IgD-negative memory B cell (primary cell): ENCODE measurements at regions not wholly inside any gene's neighbourhood (a gene's known extent, or its start where the extent isn't known, plus 50 kb on each side); places are given as distances from the start of the nearest gene placed in this dataset.
"Not testable (repeated sequence)": the region's sequence is repeated elsewhere in the genome, so short reads cannot be mapped to it uniquely, and the experiment has no call there.

Experiments used
- H3K27ac Mint-ChIP-seq, 3 donors: one replicate each; pipeline ENCODE4 v1.8.0; 2020 to 2022; ENCODE audit warnings: mild to moderate bottlenecking in 3 of 3, mixed read lengths in 3 of 3, moderate library complexity in 1 of 3
- H3K27me3 Mint-ChIP-seq: one replicate; pipeline ENCODE4 v1.8.0; 2021; ENCODE audit warnings: mixed read lengths
- H3K36me3 Mint-ChIP-seq: one replicate; pipeline ENCODE4 v1.8.0; 2020; ENCODE audit warnings: mild to moderate bottlenecking, mixed read lengths
- H3K4me1 Mint-ChIP-seq, 3 donors: one replicate each; pipeline ENCODE4 v1.8.0; 2020 to 2022; ENCODE audit warnings: mixed read lengths in 3 of 3, mild to moderate bottlenecking in 1 of 3
- H3K4me3 Mint-ChIP-seq, 4 donors: one replicate each; pipeline ENCODE4 v1.8.0; 2020 to 2022; ENCODE audit warnings: mild to moderate bottlenecking in 4 of 4, mixed read lengths in 4 of 4, moderate library complexity in 3 of 4
- H3K9me3 Mint-ChIP-seq, 3 donors: one replicate each; pipeline ENCODE4 v1.8.0; 2020 to 2021; ENCODE audit warnings: mixed read lengths in 3 of 3, mild to moderate bottlenecking in 1 of 3

DNA sequence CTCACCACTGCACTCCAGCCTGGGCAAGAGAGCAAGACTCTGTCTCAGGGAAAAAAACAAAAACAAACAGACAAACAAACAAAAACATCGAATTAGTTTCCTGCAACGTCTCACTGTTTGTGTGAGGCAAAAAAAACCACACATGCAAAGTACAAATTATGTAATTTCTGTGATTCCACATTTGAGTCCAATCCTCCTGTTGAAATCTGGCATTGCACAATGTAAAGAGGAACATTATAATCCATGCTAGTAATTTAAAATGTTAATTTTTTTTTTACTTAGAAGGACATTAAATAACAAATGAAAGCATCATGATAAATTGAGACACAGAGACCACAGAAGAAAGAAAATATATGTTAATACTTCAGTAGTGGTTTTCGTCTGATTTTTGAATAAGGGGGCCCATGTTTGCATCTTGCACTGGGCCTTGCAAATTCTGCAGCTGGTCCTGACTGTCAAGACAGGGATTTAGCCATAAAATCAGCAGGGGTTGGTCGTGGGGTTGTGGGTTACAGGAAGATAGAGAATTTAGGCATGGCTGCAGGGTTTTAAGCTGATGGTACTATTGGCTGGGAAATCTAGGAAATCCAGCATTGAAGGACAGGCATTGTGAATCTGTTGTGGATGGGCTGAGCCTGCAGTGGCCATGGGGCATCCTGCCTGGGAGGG lies 102.6 kb upstream of the ALDH3B2 start:
- H3K36me3 Mint-ChIP-seq: no peaks in the 10 kb centered on the region
- H3K9me3 Mint-ChIP-seq: no peaks in the 10 kb centered on the region
- peaks cover 0 to 2% (median 0%) of the 10 kb centered on the region in 3 donors for H3K4me1 Mint-ChIP-seq
- peaks cover 26% of the 10 kb centered on the region for H3K27me3 Mint-ChIP-seq
- no peak overlapping the region for H3K4me3 Mint-ChIP-seq
- H3K27ac Mint-ChIP-seq: no peak overlapping the region

DNA sequence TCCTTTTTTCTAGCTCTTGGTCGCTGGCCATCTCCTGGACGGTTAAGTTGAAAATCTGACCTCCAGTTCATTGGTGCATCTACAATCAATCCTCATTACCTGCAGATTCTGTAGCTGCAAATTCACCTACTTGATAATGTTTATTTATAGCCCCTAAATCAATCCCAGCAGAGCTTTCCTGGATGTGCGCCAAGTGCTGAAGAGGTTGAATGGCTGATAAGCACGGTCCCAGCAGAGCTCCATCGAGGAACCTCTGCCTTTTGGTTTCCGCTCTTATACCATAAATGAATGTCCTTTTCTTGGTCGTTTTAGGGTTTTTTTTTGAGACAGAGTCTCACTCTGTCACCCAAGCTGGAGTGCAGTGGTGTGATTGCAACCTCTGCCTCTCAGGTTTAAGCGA lies 99.8 kb upstream of the ALDH3B2 start:
- H3K36me3 Mint-ChIP-seq, H3K4me1 Mint-ChIP-seq, H3K27ac Mint-ChIP-seq, H3K4me3 Mint-ChIP-seq, H3K9me3 Mint-ChIP-seq: not testable (repeated sequence)
- peaks cover 21% of the 10 kb centered on the region for H3K27me3 Mint-ChIP-seq

DNA sequence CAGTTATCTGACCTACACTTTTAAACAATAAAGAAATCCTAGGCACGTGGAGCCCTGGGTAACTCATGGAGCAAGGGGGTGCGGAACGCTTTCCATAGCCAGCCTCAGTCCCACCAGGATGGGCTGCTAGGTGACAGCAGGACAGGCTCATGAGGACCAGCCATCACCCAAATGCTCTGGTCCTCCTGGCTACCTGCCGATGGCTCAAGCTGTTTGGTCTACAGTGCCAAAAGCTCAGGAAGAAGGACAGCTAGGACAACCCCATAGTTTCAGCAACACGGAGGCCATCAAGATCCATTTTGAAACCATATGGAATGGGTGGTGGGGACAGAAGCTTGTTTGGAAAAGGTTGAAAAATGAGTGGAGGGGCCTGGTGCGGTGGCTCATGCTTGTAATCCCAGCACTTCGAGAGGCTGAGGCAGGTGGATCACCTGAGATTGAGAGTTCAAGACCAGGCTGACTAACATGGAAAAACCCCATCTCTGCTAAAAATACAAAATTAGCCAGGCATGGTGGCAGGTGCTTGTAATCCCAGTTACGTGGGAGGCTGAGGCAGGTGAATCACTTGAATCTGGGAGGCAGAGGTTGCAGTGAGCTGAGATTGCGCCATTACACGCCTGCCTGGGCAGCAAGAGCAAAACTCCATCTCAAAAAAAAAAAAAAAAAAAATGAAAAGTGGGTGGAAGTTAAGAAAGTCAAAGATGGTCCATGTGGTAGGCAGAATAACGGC lies 93.7 kb upstream of the ALDH3B2 start:
- not testable (repeated sequence) for H3K36me3 Mint-ChIP-seq, H3K4me3 Mint-ChIP-seq, H3K9me3 Mint-ChIP-seq, H3K4me1 Mint-ChIP-seq
- H3K27ac Mint-ChIP-seq: peak overlapping the region in 1 of 3 donors; percentile 41
- peaks cover 16% of the 10 kb centered on the region for H3K27me3 Mint-ChIP-seq

DNA sequence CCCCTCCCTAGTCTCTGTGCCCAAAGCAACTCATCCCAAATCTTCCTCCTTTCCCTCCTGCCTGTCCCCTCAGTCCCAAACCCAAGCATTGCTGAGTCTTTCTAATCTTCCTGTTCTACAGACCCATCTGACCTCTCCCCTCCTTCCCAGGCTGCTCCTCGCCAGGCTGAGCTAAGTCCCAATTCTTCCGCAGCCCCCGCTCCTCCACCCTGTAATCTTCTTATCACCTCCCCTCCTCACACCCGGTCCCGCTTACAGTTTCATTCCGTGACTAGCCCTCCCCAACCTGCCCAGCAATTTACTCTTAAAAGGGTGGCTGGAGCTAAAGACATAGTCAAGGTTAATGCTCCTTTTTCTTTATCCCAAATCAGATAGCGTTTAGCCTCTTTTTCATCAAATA lies 86.8 kb upstream of the ALDH3B2 start:
- not testable (repeated sequence) for H3K36me3 Mint-ChIP-seq, H3K27ac Mint-ChIP-seq, H3K9me3 Mint-ChIP-seq, H3K4me3 Mint-ChIP-seq, H3K4me1 Mint-ChIP-seq
- peaks cover 26% of the 10 kb centered on the region for H3K27me3 Mint-ChIP-seq

DNA sequence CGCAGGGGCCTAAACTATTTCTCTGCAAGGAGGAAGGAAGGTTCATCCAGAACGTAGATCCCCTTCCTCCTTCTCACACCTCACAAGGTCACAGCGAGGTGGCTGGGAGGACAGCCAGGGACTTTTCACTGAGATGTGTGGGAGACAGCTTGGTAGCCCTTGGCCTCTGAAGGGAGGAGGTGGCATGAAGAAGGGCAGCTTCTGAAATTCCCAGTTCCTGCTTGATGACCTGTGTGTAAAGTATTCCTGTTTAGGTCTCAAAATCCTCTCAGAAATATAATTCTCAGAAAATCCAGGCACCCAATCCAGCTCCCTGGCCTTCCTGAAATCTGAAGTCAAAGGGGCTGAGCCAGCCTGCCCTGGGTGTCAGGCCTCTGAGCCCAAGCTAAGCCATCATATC lies 84.9 kb upstream of the ALDH3B2 start:
- not testable (repeated sequence) for H3K4me3 Mint-ChIP-seq, H3K4me1 Mint-ChIP-seq, H3K27ac Mint-ChIP-seq, H3K9me3 Mint-ChIP-seq, H3K36me3 Mint-ChIP-seq
- peaks cover 15% of the 10 kb centered on the region for H3K27me3 Mint-ChIP-seq

DNA sequence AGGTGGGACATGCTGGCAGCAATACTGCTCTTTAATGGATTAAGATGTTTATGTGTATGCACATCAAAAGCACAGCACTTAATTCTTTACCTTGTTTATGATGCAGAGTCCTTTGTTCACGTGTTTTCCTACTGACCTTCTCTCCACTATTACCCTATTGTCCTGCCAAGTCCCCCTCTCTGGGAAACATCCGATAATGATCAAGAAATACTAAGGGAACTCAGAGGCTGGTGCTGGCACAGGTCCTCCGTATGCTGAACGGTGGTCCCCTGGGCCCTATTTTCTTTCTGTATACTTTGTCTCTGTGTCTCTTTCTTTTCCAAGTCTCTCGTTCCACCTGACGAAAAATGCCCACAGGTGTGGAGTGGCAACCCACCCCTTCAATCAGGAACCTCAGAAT lies 84.0 kb upstream of the ALDH3B2 start:
- not testable (repeated sequence) for H3K4me3 Mint-ChIP-seq, H3K9me3 Mint-ChIP-seq, H3K36me3 Mint-ChIP-seq, H3K27ac Mint-ChIP-seq, H3K4me1 Mint-ChIP-seq
- peaks cover 15% of the 10 kb centered on the region for H3K27me3 Mint-ChIP-seq

DNA sequence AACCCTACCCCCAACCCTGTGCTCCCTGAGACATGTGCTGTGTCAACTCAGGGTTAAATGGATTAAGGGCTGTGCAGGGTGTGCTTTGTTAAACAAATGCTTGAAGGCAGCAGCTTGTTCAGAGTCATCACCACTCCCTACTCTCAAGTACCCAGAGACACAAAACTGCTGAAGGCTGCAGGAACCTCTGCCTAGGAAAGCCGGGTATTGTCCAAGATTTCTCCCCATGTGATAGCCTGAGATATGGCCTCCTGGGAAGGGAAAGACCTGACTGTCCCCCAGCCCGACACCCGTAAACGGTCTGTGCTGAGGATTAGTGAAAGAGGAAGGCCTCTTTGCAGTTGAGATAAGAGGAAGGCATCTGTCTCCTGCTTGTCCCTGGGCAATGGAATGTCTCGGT lies 83.6 kb upstream of the ALDH3B2 start:
- H3K9me3 Mint-ChIP-seq, H3K27ac Mint-ChIP-seq, H3K4me1 Mint-ChIP-seq, H3K4me3 Mint-ChIP-seq, H3K36me3 Mint-ChIP-seq: not testable (repeated sequence)
- H3K27me3 Mint-ChIP-seq: peaks cover 15% of the 10 kb centered on the region

DNA sequence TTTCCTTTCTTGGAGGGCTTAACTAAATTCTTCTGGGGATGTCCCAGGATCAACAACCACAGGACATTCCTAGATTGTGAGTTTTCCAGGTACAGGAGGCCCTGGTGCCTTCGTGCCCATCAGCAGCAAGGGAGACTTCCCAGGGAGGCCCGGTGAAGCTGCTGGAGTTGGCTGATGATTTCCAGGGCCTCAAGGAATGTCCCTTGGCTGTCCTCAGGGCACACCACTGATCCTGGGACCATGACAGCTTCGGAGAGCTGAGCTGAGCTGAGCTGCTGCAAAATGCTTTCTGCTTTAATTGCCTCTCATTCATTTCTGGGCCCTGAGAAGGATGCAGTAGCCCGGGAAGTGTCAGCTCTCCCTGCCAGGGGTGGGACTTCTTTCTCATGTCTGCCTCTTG lies 79.4 kb upstream of the ALDH3B2 start:
- not testable (repeated sequence) for H3K27ac Mint-ChIP-seq, H3K36me3 Mint-ChIP-seq, H3K4me1 Mint-ChIP-seq, H3K4me3 Mint-ChIP-seq, H3K9me3 Mint-ChIP-seq, H3K27me3 Mint-ChIP-seq

DNA sequence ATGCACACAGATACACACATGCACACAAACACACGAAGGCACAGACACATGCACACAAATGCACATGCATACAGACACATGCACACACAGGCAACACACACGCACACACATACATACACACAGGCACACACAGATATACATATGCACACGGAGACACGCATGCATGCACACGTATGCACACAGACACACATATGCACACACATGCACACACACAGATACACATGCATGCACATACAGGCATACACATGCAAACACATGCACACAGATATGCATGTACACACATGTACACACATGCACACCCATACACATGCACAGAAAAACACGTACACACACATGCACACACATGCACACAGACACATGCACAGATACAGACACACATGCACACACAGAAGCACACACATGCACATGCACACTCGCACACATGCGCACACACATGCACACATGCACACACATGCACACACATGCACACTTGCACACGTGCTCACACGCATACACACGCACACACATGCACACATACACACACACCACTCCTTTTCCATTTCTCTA lies 70.8 kb upstream of the ALDH3B2 start:
- H3K4me3 Mint-ChIP-seq: no peak overlapping the region
- H3K27me3 Mint-ChIP-seq: no peaks in the 10 kb centered on the region
- peaks cover 0 to 7% (median 6%) of the 10 kb centered on the region in 3 donors for H3K4me1 Mint-ChIP-seq
- no peak overlapping the region for H3K27ac Mint-ChIP-seq
- H3K36me3 Mint-ChIP-seq: no peaks in the 10 kb centered on the region
- H3K9me3 Mint-ChIP-seq: no peaks in the 10 kb centered on the region

DNA sequence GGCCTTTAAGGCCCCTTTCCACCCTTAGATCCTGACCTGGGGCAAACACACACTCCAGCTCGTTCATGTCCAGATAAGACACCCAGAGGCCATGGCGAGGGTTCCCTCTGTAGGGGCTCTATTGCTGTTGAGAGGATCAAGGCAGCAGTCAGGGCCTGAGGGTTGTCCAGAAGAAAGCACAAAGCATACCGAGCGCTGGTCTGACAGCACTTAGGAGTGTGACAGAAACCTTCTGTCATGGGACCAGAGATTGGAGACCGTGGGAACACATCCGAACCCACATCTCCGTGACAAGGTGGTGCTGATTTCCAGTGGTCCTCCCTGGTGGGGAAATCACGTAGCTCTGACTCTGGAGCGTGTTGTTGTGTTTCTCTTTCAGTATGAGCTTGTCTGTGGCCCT lies 69.8 kb upstream of the ALDH3B2 start:
- H3K4me1 Mint-ChIP-seq, H3K27ac Mint-ChIP-seq, H3K36me3 Mint-ChIP-seq, H3K27me3 Mint-ChIP-seq, H3K4me3 Mint-ChIP-seq, H3K9me3 Mint-ChIP-seq: not testable (repeated sequence)

DNA sequence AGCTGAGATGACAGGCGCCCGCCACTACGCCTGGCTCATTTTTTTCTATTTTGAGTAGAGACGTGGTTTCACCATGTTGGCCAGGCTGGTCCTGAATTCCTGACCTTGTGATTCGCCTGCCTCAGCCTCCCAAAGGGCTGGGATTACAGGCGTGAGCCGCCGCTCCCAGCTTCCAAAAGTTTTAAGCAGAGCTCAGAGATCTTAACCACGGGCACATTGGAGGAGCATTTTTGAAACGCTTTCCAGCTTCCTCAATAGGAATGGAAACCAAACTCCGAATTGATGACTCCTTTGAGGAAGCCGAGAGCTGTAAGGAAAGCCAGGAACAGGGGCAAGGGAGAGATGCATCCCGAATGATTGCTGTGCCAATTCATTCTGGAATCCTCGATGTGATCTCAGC lies 63.8 kb upstream of the ALDH3B2 start:
- not testable (repeated sequence) for H3K27ac Mint-ChIP-seq, H3K4me3 Mint-ChIP-seq, H3K36me3 Mint-ChIP-seq, H3K4me1 Mint-ChIP-seq, H3K9me3 Mint-ChIP-seq
- peaks cover 16% of the 10 kb centered on the region for H3K27me3 Mint-ChIP-seq

DNA sequence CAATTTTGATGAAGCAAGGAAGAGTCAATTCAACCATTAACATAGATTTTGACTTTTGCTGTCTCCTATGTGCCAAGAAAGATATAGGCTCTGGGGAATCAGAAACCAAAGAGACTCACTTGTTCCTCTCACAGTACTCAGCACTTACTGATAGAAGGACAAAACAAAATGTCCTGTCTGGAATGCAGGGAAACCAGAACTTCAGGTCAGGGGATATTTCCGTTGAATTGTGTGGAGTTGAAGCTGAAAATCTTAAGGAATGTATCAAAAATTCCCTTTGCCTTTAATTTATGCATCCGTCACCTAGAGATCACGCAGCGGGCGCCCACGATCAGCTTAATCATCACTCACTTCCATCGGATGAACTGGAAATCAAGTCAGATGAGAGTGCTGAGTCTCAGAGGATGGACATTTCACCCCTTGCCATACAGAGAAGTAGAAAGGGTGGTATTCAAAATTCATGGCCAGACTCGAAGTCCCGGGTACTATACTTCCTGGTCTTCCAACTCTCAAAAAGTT lies 63.2 kb upstream of the ALDH3B2 start:
- H3K4me3 Mint-ChIP-seq, H3K27ac Mint-ChIP-seq, H3K9me3 Mint-ChIP-seq, H3K36me3 Mint-ChIP-seq, H3K4me1 Mint-ChIP-seq: not testable (repeated sequence)
- peaks cover 16% of the 10 kb centered on the region for H3K27me3 Mint-ChIP-seq

DNA sequence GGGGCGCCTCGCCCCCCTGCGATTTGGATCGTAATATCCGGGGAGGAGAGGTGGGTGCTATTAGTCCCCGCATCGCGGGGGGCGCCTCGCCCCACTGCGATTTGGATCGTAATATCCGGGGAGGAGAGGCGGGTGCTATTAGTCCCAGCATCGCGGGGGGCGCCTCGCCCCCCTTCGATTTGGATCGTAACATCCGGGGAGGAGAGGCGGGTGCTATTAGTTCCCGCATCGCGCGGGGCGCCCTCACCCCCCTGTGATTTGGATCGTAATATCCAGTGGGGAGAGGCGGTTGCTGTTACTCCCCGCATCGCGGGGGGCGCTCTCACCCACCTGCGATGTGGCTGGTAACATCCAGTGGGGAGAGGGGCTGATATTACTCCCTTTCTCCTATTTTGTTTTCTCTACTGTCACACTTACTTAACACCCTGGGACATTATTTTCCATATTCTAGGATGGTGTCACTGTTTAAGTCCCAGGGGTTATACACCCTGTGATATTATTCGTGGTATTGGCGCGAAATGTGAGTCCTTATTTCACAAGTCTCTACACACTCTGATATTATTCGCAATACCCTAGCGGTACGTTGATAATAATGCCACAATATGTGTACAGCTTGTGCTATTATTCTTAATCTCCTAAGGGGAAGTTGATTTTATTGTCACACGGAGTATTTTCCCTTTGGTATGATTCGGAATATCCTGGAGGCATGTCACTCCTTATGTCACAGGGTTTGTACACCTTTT lies 57.8 kb upstream of the ALDH3B2 start:
- Mint-ChIP-seq H3K4me1 (peaks cover 0 to under 1% (median 0%) of the 10 kb centered on the region in 3 donors), H3K36me3 (no peaks in the 10 kb centered on the region), H3K27me3 (peaks cover 19% of the 10 kb centered on the region), H3K4me3 (peak overlapping the region in 1 of 4 donors; percentile 47), H3K27ac (no peak overlapping the region), H3K9me3 (no peaks in the 10 kb centered on the region)

DNA sequence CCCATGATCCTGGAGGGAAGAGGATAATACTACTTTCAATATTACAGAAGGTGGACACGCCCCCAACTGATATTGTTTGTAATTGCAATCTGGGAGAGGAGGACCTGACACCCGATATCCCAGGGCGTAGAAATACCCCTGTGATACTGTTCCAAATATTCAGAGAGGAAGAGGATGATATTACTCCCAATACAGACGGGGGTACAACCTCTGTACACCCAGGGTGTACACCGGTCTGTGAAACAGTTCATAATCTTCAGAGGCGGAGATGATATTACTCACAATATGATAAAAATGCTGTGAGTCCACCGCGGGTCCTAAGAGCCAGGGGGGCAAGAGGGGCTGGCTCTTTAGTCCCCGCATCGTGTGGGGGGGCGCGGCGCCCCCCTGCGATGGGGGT lies 57.2 kb upstream of the ALDH3B2 start:
- Mint-ChIP-seq H3K4me3 (peak overlapping the region in 1 of 4 donors; percentile 59), H3K4me1 (peaks cover 0 to 1% (median 0%) of the 10 kb centered on the region in 3 donors), H3K9me3 (no peaks in the 10 kb centered on the region), H3K27me3 (peaks cover 17% of the 10 kb centered on the region), H3K27ac (no peak overlapping the region), H3K36me3 (no peaks in the 10 kb centered on the region)

DNA sequence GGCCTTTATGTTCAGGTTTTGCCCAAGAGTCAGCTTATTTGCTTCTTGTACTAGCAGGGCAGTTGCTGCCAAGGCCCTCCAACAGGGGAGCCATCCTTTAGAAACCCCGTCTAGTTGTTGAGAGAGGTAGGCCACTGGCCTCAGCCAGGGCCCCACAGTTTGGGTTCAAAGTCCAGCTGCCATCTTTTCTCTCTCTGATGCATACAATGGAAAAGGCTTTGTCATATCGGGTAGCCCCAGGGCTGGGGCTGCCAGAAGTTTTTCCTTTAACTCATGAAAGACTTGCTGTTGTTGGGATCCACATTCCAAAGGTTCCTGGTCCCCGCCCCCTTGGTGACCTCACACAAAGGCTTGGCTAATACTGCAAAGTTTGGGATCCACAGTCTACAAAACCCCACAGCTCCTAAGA lies 53.7 kb upstream of the ALDH3B2 start:
- not testable (repeated sequence) for H3K4me3 Mint-ChIP-seq, H3K36me3 Mint-ChIP-seq, H3K27me3 Mint-ChIP-seq, H3K9me3 Mint-ChIP-seq, H3K27ac Mint-ChIP-seq, H3K4me1 Mint-ChIP-seq
